Pulmonary artery endothelial cell (primary cell): ENCODE measurements at regions not wholly inside any gene's neighbourhood (a gene's known extent, or its start where the extent isn't known, plus 50 kb on each side); places are given as distances from the start of the nearest gene placed in this dataset.
"Not testable (repeated sequence)": the region's sequence is repeated elsewhere in the genome, so short reads cannot be mapped to it uniquely, and the experiment has no call there.

Experiments used
- DNase-seq: peaks from one replicate; pipeline ENCODE4 v3.0.0-alpha.2; 2011; ENCODE audit warnings: low read depth, low spot score

DNA sequence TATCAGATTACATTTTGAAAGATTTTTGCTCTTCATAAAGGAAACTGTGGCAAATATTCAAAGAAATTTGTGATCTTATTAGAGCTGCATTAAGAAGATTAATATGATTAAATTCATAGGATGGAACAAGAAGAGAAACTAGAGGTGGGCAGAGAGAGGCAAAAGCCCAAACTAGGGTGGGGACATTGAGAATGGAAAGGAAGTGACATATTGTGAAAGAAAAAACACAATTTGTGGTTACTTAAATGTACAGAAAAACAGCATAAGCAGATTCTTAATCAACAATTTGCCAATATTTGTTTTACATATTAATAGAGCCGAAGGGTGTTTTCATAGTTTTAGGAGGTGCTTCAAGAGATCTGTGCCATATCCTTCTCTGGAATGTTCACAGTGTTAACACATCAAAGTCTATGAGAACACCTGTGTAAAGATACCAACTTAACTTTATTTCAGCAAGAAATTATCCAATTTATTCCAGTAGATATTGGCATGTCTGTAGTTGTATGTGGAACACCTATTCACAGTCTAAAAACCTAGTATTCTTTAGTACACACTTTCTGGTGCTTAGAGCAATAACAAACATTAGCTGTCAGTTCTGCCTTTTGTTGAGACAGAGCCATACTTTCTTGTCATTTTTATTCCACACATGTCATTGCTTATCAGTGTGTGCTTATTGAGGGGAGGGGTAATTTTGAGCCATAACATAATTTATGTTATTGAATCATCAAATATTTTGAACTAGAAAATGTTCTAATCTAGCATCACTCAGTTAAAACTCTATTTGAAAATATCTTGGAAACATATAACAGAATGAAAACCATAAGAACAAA lies 401.5 kb downstream of the PTPRC start:
- no peak for DNase-seq

DNA sequence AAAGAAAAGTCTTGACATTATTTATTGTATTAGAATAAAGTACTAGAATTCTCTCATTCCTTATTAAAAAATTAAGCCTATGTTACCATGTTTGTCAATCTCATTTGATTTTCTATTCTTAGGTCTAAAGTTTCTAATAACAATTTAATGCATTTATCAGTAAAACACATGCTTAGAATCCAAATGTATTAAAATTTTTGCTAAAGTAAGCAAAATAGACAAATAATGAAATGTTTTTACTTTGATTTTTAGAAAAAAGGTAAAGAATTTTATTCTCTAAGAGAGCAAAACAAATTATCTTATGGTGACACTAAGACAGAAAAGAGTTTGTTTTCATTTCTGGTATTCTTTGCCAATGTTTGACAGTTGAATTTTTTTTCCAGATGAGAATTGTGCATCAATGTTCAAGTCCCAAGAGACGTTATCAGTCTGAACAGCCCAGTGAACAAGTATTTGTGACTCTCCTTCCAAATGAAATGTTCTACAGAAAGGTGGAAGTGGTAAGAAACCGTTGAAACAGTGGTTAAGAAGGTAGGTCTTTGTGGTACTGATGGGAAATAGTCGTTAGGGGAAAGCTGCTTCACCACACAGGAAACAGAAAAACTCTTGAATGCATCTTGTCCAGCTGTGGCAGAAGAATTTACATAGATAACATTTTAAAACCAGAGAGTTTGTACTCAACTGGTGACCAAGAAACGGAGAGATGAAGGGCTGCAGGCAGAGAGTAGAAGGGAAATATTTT lies 402.5 kb downstream of the PTPRC start:
- DNase-seq, result no peak

DNA sequence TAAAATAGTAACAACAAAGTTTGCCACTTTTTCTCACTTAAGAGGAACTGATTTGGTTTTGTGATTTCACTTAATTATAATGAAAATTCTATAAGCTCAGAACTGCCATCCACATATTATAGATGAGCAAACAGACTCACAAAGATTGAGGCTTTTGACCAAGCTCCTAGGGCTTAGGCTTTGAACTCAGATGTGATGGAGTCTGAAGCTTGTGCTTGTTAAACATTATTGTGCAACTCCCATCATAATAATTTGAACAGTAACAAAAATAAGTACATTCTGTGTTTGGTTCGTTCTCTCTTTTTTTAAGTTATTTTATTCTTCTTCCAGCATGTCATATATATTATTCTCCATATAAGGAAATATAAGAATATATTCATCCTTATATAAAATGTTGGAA lies 403.4 kb downstream of the PTPRC start:
- no peak for DNase-seq

DNA sequence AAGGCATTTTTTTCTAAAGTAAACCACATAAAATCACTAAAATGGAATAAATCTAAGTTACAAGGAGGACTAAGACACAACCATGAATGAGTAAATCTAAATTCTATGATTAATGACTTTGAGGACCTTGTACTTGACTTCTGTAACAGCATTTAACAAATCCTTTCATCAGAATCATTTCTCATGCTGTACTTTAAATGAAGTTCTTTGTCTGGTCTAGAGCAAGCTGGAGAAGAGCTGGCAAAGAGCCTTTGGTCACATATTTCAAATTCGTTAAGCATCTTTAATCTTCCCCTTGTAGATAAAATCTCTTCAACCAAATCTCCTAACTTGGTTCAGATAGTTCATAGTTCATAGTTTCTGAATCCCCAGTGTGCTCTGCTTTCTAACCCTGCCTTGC lies 405.4 kb downstream of the PTPRC start:
- no peak for DNase-seq

DNA sequence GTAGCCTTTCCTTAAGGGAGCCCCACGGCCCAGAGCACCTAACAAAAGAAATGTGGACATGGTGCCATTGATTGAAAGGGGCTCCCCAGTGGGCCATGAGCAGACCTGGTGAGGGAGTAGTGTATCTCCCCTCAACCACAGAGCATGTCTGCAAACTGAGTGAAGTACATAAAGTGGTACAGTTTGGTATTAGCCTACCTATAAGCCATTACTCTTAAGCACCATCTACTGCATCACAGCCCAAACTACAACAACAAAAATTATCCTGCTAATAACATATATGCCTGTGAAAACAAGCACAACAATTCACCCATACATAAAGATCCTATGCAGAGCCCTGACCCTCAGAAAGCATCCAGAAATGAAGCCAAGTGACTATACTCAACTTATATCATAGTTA lies 407.8 kb downstream of the PTPRC start:
- DNase-seq, result no peak

DNA sequence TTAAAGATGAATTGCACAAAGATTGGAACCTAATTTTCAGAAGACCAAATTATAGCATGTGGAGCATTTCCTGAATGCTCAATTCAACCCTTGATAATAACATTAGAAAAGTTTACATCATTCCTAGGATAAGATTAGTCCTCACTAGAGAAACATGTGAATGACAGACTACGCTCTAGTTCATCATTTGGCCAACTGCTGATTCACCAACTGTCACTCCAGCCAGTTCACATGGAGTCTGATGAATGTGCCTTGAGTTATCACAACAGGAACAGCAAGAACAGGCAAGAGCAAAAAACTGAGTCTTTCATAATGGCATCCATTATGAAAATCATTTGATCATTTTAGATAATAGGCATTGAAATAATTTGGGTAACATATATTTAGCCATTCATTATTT lies 415.9 kb downstream of the PTPRC start:
- DNase-seq, result no peak

DNA sequence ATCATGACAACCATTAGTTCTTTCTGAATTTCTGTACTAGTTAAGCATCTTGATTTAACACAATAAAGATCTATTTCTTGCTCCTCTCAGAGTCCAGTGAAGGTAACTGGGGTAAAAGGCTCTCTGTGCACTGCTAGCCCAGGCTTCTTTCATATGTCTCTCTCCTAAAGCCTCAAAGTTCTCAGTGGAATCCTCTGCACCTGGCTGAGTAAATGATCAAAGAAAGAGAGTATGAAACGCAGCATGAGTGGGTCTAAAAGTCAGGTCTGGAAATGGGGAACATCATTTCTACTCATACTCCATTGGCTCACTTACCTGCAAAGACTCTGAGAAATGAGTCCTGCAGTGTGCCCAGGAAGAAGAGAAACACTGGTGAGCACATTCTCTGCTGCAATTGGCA lies 418.5 kb downstream of the PTPRC start:
- DNase-seq, result no peak

DNA sequence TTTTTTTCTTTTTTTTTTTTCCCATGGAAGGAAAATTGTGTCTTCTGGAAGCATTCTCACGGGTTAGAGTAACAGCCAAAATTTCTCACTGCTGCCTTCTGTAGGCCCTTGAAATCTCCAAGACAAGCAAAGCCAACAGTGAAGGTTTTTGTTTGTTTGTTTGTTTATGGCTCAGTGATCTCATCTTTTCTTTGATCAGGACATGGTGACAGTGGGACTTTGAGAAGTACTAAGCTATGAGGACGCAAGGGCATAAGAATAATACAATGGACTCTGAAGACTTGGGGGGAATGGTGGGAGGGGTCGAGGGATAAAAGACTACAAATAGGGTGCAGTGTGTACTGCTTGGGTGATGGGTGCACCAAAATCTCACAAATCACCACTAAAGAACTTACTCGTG lies 419.4 kb downstream of the PTPRC start:
- DNase-seq, result no peak

DNA sequence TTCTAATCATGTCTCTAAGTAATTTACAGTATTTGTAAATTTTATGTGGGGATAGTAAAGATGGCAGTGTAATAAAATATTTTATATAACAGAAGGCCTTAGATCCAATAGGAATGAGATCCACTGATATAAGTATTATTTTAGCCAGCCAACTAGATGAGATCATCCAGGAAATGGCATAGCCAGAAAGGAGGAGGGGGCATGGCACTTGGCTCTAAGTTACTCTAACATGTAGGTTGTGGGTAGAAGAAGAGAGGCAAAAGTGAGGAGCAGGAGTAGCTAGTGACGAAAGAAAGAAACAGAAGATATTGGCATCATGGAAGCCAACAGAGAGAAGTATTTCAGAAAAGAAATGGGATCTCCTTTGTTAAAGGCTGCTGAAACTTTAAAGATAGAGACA lies 426.1 kb downstream of the PTPRC start:
- no peak for DNase-seq

DNA sequence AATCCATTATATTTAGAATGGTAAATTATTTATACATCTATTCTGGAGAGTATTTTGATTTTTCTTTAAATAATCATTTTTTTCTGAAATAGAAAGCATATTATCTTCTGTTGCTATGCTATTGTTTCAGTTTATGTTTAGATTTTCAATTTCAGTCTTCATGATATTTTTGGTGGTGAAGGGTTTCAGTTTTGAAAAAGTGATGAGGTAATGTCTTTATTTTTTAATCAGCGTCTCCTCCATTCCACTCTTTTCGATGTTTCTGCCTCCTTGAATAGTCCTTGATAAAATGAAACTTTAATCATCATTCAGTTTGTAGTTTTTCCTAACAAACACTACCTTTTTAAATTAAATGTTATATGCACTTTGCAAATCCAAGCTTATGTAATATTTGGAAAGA lies 428.6 kb downstream of the PTPRC start:
- no peak for DNase-seq

DNA sequence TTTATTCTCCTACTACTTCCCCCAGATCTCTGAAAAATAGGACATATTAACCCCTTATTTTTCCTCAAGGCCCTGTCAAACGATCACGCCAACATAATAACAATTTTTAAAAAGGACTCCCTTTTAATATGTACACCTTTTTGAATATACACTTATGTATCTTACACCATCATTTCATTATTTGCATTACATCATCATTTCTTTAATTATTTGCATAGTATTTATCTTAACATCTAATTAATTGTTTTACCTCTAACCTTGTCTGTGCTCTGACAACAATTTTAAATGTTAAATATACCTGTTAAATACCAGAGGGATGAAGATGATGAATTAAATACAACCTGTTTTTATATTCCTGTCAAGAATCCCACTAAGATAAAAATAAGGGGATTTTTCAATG lies 432.2 kb downstream of the PTPRC start:
- no peak for DNase-seq

DNA sequence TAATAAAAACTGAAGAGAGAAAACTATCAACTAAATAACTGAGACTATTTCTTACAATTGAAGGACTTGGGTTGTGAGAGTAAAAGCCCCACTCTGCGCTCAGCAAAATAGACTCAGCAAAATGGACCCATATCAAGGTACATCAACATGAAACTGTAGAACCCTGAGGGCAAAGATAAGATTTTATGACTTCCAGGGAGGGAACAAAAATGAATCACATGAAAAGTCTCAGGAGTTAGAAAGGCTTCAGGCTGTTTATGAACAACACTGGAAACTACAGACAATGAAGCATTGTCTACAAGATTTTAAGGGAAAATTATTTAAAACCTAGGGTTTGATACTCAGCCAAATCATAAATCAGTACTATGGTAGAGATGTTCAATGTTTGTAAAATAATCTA lies 434.3 kb downstream of the PTPRC start:
- DNase-seq, result no peak

DNA sequence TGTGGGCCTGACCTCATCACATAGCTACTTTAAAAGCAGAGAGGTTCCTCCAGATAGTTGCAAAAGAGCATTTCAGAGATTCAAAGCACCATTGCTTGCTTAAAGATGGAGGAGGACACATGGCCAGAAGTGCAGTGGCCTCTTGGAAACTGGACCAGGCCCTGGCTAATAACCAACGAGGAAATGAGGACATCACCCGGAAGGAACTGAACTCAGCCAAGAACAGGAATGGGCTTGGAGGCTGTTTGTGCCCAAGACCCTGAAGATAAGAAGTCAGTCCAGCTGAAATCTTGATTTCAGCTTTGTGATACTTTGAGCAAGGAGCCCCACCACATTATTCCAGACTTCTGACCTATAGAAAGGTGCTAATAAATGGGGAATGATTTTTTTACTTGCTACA lies 437.0 kb downstream of the PTPRC start:
- DNase-seq, result peak; percentile 19

DNA sequence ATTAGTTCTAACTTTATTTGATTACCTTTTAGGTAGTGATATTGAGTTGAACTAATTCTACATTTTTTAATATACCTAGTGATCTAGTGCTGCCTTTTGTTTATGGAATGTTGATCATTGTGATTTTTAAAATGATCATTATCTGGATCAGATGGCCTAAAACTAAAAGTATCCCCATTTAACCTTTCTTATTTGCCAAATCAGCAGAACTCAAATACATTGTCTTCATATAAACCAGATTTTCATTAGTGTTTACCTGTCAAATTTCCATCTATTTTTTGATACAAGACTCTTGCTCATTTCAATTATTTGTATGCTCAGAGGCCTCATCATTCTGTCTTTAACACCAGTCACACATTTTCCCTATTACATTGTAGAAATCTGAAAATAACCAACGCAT lies 441.2 kb downstream of the PTPRC start:
- DNase-seq, result no peak

DNA sequence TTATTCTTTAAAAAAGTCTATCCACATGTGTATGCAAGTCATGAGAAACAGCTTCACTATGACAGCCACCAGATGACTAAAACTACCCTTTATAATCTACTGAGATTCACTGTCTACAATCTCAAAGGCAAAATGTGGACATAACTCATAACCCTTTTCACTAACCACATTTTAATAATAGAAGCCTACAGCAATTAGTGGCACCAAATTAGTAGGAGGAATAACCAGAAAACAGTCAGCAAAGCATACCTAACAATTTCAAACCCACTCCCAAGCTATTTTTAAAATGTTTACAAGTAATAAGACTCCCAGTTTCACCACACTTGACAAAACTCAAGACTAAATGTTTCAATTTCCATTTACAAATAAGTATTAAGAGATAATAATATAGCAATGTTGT lies 442.9 kb downstream of the PTPRC start:
- DNase-seq, result no peak

DNA sequence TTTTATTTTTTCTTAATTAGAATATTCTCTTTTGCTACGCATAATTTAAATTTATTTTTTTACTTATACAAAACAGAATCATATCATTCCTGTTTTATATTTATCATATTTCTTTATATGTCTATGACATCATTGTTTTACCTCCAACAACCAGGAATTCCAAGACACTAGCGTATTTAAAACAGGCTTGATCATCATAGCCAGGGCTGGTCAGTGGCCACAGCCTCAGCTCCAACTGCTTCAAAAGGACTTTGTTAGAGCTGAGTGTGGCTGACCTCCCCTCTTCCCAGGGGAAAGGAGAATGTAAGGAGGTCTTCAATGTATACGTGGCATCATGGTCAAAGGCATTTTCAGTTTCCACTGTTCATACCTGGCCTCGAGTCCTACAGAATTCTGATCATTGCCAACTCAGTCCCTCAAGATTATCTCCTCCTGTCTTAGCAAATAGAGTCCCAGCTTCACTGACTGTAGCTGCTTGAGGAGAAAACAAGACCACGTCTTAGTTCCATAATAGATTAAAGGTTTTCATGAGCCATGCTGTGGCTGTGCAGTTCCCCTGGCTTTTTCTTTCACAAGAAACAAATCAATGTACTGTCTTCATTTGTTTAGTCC lies 444.0 kb downstream of the PTPRC start:
- no peak for DNase-seq

DNA sequence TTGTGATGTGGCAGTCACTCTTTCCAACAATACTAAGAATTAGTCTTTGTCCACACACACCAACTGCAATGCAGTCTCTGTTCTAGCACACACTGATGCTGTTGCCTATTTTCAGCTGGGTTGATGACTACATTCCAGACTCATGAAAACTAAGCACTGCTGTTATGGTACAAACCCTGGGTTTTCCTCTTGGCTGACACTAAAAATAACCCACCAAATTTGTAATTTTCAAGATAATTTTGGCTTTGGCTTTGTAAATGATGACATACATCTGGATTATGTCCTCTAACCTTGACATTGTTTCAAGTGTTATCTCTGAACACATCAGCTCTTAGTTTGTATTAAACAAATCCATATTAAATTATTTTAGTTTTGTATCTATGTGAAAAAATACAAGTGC lies 444.8 kb downstream of the PTPRC start:
- DNase-seq, result no peak

DNA sequence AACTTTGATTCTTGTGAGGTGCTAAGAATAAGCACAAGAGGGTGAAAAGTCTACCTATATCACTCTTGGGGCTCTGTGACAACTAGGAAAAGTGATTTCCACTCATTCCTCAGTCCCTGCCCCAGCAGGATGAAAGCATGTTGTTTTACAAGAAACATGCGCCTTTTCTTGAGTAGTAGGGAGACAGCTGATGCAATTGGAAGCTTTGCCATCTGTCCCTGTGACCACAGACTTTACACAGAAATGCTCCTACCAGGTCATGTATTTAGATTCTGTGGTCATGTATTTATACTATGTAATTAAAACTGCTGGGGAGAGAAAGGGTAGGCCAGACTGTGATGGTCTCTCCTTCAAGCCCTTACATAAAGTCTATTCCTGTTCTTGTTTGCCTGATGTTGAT lies 445.5 kb downstream of the PTPRC start:
- DNase-seq, result no peak

DNA sequence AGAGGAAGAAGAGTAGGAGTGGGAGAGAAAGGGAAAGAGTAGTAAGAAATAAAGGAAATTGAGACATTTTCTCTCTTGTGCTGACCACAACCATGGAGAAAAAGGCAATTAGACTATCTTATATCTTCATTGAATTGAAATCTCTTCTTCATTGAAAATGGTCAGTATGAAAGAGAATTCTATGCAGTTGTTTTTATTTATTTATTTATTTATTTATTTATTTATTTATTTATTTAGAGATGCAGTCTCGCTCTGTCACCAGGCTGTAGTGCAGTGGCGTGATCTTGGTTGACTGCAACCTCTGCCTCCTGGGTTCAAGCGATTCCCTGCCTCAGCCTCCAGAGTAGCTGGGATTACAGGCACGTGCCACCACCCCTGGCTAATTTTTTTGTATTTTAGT lies 447.1 kb downstream of the PTPRC start:
- no peak for DNase-seq

DNA sequence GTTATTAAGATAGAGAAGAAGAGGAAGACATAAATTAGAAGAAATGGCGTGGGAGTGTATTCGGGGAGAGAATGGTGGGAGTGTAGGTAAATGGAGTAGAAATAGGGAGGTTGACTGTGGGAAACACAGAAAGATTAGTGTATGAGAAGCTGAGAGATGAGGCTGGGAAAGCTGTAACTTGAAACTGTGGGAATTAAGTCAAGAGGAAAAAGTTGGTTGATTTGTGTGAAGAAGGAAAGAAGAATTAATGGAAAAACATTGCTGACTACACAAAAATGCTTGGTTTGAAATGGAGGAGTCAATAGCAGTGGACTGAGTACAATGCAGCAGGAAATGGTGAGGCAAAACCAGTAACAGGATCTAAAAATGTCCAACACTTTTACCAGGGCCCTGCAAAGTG lies 448.3 kb downstream of the PTPRC start:
- no peak for DNase-seq

DNA sequence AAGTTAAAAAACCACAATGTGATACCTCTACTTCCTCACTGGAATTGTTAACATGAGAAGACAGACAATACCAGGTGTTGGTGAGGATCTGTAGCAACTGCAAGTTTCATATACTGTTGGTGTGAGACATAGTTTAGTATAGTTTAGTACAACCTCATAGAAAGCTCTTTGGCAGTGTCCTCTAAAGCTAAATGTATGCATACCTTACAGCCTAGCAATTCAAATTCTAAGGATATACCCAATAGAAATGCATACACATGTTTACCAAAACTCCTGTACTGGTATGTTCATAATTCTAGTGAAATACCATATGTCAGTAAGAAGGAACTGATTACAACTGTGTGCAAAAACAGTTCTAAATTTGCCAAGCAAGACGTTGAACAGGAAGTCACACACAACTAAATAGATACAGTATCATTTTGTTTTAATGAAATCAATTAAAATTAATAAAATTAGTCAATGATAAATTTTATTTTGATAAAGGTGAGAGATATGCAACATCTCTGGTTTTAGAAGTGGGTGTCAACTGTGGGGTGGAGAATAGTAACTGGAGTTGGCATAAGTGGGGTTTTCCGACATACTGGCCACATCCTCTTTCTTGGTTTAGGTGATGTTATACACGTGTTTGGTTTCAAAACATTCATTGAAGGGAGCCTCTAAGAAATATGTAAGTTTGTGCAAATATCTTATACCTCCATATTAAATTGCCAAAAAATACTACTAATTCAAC lies 450.7 kb downstream of the PTPRC start:
- no peak for DNase-seq

DNA sequence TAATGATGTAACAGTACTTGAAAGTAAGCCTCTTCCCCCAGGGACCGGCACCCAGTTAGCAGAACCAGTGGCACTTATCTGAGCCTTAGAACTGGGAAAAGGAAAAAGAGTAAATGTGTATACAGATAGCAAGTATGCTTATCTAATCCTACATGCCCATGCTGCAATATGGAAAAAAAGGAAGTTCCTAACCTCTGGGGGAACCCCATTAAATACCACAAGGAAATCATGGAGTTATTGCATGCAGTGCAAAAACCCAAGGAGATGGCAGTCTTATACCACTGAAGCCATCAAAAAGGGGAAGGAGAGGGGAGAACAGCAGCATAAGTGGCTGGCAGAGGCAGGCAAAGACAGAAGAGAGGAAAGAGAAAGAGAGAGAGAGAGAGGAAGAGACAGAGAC lies 456.8 kb downstream of the PTPRC start:
- DNase-seq, result not testable (repeated sequence)
